SH-SY5Y (cell line): ENCODE measurements at regions not wholly inside any gene's neighbourhood (a gene's known extent, or its start where the extent isn't known, plus 50 kb on each side); places are given as distances from the start of the nearest gene placed in this dataset.

ENCODE experiments used
- GATA2 ChIP-seq: IDR thresholded peaks from 2 replicates; pipeline ENCODE4 v1.6.1; 2011; ENCODE audit warnings: mild to moderate bottlenecking, low read depth, low read length
- GATA3 ChIP-seq: IDR thresholded peaks from 2 replicates; pipeline ENCODE4 v1.6.1; 2011; ENCODE audit warnings: low read depth, mild to moderate bottlenecking, low read length, moderate library complexity

DNA sequence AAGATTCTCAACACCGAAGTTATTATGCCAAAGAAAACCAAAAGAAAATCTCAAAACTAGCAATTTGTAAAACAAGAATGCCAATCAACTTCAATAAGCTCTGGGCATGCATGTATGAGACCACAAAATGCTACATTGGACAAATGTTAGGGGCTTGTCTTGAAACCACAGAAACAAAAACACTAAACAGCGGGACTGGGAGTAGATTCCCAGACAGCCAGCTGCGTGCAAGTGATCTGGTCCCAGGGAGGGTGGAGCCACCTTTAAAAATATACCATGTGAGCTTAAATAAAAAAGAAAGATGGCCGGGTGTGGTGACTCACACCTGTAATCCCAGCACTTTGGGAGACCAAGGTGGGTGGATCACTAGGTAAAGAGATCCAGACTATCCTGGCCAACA is 163.6 kb upstream of the PRICKLE2 start:
- TF ChIP-seq GATA2, result no peak
- no peak for TF ChIP-seq GATA3

- TF ChIP-seq GATA3, result no peak
- TF ChIP-seq GATA2, result no peak
These were observed 162.4 kb upstream of the PRICKLE2 start for GRCh38 chr3:64387688-64388087.

DNA sequence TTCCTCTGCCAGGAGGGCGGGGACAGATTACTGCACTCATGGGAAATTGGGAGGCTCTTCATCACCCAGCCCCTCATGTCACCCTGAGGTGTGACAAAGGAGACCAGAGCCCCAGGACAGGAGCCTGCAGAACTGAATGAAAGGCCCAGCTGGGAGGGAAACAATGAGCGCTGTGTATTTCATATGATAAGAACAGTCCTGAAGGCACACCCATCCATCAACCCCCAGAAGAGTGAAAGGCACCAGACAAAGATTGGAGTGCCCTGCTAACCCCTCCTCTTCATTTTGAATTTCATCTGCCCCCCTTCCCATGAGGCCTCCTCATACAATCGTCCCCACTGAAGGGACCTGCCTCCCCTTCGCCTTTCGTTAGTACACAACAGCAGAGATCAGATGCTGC is 160.0 kb upstream of the PRICKLE2 start:
- TF ChIP-seq GATA2 (no peak), GATA3 (no peak)

DNA sequence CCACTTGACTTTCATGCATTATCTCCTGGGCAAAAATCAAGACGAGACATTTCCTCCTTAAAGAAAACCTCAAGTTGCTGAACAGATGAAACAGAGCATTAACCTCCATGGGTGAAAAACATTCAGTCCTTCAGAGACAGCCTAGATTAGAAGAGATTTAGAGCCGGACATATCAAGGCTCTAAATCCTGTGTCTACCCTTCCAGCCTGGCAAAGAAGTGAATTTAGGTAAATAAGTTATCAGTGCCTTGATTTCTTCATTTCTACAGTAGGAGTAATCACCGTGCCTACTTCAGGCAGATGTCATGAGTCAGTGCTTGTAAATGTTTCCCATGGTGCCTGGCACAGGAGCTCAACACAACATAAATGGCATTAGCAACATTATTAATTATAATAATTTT is 159.3 kb upstream of the PRICKLE2 start:
- TF ChIP-seq GATA2 (no peak), GATA3 (no peak)

GRCh38 chr3:64382153-64382552 is 156.9 kb upstream of the PRICKLE2 start:
- no peak for TF ChIP-seq GATA3
- TF ChIP-seq GATA2, result no peak

DNA sequence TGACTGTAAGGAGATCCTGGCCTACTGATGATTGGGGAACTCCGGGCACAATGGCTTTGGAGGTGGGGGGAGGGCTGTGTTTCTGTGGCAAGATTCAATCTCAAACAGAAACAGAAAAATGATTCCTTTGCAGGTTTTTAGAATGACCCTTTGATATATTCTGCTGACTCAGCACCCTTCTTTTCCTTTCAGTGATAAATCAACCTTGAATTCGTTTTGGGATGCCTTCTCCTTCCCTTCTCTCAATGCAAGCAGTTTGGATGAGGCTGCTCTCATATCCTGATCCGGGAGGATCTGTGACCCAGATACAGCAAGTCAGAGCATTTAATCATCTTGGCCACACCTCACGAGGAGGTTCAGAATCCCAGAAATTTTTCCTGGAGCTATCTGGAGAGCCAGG is 156.1 kb upstream of the PRICKLE2 start:
- no peak for TF ChIP-seq GATA2
- no peak for TF ChIP-seq GATA3

GRCh38 chr3:64380546-64380945 is 155.3 kb upstream of the PRICKLE2 start:
- TF ChIP-seq GATA3 (no peak), GATA2 (no peak)

- TF ChIP-seq GATA3, result no peak
These were observed 154.0 kb upstream of the PRICKLE2 start for GRCh38 chr3:64379221-64379620.

GRCh38 chr3:64377942-64378341 is 152.7 kb upstream of the PRICKLE2 start:
- no peak for TF ChIP-seq GATA3
- no peak for TF ChIP-seq GATA2

DNA sequence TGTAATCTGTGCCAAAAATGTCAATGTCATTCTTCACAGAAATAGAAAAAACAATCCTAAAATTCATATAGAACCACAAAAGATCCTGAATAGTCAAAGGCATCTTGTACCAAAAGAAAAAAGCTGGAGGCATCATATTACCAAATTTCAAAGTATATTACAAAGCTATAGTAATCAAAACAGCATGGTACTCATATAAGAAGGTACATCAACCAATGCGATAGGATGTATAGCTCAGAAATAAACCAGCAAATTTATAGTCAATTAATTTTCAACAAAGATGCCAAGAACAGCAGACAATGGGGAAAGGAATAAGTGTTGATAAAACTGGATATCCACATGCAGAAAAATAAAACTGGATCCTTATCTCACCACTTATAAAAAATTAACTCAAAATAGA is 150.5 kb upstream of the PRICKLE2 start:
- no peak for TF ChIP-seq GATA3

DNA sequence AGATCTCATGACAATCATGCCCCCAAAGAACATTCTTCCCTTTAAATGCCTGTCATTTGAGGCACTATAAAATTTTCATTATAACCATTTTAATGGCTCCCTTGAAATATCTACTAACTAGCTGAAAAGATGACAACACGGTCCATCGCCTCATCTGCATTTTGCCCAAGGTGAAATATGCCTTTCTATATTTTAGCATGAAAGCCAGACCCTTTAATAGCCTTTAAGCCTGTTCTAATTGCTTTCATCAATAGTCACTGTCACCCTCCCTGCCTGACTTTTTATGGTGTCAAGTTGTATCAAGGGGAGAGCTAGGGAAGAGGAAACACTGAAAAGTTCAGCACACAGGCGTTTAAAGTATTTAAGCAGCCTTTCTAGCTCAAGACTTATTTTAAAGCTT is 144.1 kb upstream of the PRICKLE2 start:
- TF ChIP-seq GATA2 (no peak), GATA3 (no peak)

- TF ChIP-seq GATA3 (no peak), GATA2 (no peak)
These were observed 143.2 kb upstream of the PRICKLE2 start for GRCh38 chr3:64368257-64369020.

DNA sequence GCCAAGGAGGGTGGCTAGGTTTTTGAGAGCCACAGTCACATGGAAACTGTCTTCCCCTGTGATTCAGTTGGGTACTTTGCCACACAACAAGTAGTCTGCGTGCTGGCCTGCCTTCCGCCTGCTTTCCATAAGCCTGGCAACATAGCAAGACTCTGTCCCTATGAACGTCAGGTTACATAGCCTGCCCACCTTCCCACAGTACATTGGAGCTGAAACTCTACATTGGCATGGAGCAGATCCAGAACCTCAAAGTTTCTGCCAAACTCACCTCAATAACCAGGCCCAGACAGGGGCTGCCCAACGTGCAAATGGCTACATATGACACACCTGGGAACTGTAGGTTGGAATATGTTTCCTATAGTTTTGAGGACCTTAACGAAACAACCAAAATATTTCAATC is 140.6 kb upstream of the PRICKLE2 start:
- no peak for TF ChIP-seq GATA3
- TF ChIP-seq GATA2, result no peak

DNA sequence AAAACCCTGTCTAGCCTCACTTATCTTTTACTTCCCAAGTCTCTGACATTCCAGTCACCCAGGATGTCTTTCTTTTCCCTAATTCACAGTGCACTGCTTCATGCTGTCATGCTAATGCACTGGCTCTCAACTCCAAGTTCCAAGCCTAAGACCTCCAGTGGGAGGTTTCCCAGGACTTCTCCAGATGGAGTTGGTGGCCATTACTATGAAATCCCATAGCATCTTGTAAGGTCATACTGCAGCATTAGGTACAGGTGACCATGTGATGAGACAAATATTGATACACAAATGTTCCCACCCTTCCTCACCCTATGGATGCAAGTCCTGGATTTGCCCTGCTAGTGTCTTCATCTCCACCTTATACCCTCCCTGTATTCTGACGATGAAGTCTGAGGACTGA is 138.6 kb upstream of the PRICKLE2 start:
- TF ChIP-seq GATA3 (no peak), GATA2 (no peak)

- TF ChIP-seq GATA2 (no peak), GATA3 (no peak)
These were observed 136.9 kb upstream of the PRICKLE2 start for GRCh38 chr3:64361962-64362735.
